Hepatocyte (in vitro differentiated cells): ENCODE measurements at regions not wholly inside any gene's neighbourhood (a gene's known extent, or its start where the extent isn't known, plus 50 kb on each side); places are given as distances from the start of the nearest gene placed in this dataset.

Source experiments
- CTCF ChIP-seq: fragments of 200-600 bp; sonication (generic); IDR thresholded peaks from 2 replicates; pipeline ENCODE4 v1.5.1; 2016; ENCODE audit warnings: antibody characterized with exemption, mild to moderate bottlenecking; ENCODE audit not compliant: poor library complexity
- EZH2 ChIP-seq: fragments of 200-600 bp; sonication (generic); IDR thresholded peaks from 2 replicates; pipeline ENCODE4 v1.6.1; 2016; ENCODE audit warnings: antibody characterized with exemption, mild to moderate bottlenecking, borderline replicate concordance
- EZH2phosphoT487 ChIP-seq: fragments of 200-600 bp; sonication (generic); IDR thresholded peaks from one replicate; pipeline ENCODE4 v1.6.1; 2018; ENCODE audit warnings: antibody characterized with exemption, mild to moderate bottlenecking, low read depth, moderate library complexity; ENCODE audit not compliant: unreplicated experiment, severe bottlenecking

DNA sequence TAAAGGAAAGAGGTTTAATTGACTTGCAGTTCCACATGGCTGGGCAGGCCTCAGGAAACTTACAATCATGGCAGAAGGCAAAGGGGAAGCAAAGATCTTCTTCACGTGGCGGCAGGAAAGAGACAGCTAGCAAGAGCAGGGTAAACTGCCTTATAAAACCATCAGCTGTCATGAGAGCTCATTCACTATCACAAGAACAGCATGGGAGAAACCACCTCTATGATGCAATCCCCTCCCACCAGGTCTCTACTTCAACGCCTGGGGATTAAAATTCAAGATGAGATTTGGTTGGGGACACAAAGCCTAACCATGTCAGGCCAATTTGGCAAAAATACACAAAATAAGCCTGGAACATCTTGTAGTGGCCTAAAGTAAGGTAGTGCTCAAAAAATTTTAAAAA lies 152.6 kb downstream of the COL6A3 start:
- TF ChIP-seq CTCF (no peak), EZH2 (no peak), EZH2phosphoT487 (no peak)
